ENCODE measurements at regions not wholly inside any gene's neighbourhood (a gene's known extent, or its start where the extent isn't known, plus 50 kb on each side); places are given as distances from the start of the nearest gene placed in this dataset.
"Not testable (repeated sequence)": the region's sequence is repeated elsewhere in the genome, so short reads cannot be mapped to it uniquely, and the experiment has no call there.

DNA sequence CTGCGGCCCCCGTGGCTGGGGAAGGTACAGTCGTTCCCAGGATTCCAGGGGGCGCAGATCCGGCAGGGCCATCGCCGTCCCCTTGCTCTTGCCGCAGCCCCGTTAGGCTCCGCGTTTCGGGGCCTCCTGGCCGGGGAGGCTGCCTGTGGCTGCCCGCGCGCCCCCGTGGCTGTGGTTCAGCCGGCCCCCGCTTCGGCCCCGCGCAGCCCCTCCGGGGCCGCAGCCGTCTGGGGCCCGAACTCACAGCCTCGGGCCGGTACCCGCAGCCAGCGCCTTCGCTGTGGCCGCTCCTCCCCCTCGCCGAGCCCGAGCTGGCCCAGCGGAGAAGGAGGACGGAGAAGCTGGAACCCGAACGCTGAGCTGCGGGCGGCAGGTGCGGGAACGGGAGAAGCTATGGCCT lies 1826.9 kb upstream of the DEFB115 start:
- Histone ChIP-seq H3K4me1 (ENCODE audit: insufficient read depth, low read length) (no peaks in the 10 kb centered on the region), H4K8ac (replicated peaks; ENCODE audit: insufficient read length, low read depth, low read length) (no peak overlapping the region), H3K23ac (ENCODE audit: insufficient read length, low read depth, low read length) (no peak overlapping the region), H2AK5ac (ENCODE audit: insufficient read length, low read length) (no peak overlapping the region), H3K4me2 (ENCODE audit: insufficient read depth, insufficient read length, low read length) (no peak overlapping the region), H2AFZ (ENCODE audit: low read length) (no peak overlapping the region), H3K9ac (ENCODE audit: extremely low read depth, insufficient read length, low read length) (no peak overlapping the region), H2BK15ac (ENCODE audit: low read depth, low read length) (no peak overlapping the region), H3K9me3 (ENCODE audit: control insufficient read depth, low read depth, low read length) (peaks cover under 1% of the 10 kb centered on the region), H2BK120ac (ENCODE audit: low read depth, low read length, poor library complexity, severe bottlenecking) (no peak overlapping the region), H2BK5ac (ENCODE audit: insufficient read length, low read length) (no peak overlapping the region), H4K91ac (ENCODE audit: insufficient read length, low read depth, low read length) (no peak overlapping the region), H3K4ac (ENCODE audit: low read depth, low read length) (no peak overlapping the region), H3T11ph (ENCODE audit: low read length) (no peak overlapping the region), H3K56ac (ENCODE audit: insufficient read length, low read depth, low read length) (no peak overlapping the region), H3K27ac (ENCODE audit: insufficient read length, low read depth, low read length) (no peak overlapping the region), H4K5ac (ENCODE audit: insufficient read length, low read depth, low read length) (no peak overlapping the region), H3K79me2 (ENCODE audit: insufficient read depth, low read length) (no peaks in the 10 kb centered on the region), H3K18ac (ENCODE audit: insufficient read length, low read depth, low read length) (no peak overlapping the region), H2BK12ac (ENCODE audit: insufficient read length, low read depth, low read length) (no peak overlapping the region), H3K14ac (ENCODE audit: insufficient read depth, low read length) (no peak overlapping the region), H3K27me3 (ENCODE audit: insufficient read depth, low read length) (no peaks in the 10 kb centered on the region), H2BK20ac (ENCODE audit: low read depth, low read length, poor library complexity, severe bottlenecking) (no peak overlapping the region), H3K23me2 (ENCODE audit: insufficient read length, low read depth, low read length, poor library complexity, severe bottlenecking) (no peaks in the 10 kb centered on the region), H4K20me1 (ENCODE audit: control insufficient read depth, insufficient read depth, insufficient read length) (no peaks in the 10 kb centered on the region), H3K79me1 (ENCODE audit: insufficient read depth, low read depth, low read length, poor library complexity, severe bottlenecking) (no peaks in the 10 kb centered on the region)
- no peaks in the 10 kb centered on the region for H3K27me3 Mint-ChIP-seq (ENCODE audit: low read depth)
- H3K27ac Mint-ChIP-seq: no peak overlapping the region
- no CpG with 5 or more reads among the region's 43 CpGs for WGBS (ENCODE audit: extremely low coverage, insufficient read length, low lambda C conversion rate)
- DNase-seq: no peak
- H3K4me1 Mint-ChIP-seq: no peaks in the 10 kb centered on the region
- TF ChIP-seq, protein P1, sequence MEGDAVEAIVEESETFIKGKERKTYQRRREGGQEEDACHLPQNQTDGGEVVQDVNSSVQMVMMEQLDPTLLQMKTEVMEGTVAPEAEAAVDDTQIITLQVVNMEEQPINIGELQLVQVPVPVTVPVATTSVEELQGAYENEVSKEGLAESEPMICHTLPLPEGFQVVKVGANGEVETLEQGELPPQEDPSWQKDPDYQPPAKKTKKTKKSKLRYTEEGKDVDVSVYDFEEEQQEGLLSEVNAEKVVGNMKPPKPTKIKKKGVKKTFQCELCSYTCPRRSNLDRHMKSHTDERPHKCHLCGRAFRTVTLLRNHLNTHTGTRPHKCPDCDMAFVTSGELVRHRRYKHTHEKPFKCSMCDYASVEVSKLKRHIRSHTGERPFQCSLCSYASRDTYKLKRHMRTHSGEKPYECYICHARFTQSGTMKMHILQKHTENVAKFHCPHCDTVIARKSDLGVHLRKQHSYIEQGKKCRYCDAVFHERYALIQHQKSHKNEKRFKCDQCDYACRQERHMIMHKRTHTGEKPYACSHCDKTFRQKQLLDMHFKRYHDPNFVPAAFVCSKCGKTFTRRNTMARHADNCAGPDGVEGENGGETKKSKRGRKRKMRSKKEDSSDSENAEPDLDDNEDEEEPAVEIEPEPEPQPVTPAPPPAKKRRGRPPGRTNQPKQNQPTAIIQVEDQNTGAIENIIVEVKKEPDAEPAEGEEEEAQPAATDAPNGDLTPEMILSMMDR (conservative IDR thresholded peaks at IDR 0.05): no peak
- H3K4me3 Mint-ChIP-seq: no peak overlapping the region
- H3K36me3 Mint-ChIP-seq (ENCODE audit: insufficient read depth in 1 of 3, low read depth in 3 of 3): peaks cover 0 to 4% (median 2%) of the 10 kb centered on the region in 3 experiments; a peak in 3 of 7 replicates
- H3K9me3 Mint-ChIP-seq: peaks cover 44 to 46% of the 10 kb centered on the region in 2 experiments

DNA sequence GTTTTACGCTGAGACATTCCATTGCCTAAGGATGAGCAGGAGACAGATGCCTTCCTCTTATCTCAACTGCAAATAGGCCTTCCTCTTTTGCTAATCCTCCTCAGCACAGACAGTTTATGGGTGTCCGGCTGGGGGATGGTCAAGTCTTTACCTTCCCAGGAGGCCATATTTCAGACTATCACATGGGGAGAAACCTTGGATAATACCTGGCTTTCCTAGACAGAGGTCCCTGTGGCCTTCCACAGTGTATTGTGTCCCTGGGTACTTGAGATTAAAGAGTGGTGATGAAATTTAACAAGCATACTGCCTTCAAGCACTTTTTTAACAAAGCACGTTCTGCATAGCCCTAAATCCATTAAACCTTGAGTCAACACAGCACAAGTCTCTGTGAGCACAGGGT lies 1816.7 kb upstream of the DEFB115 start:
- peaks cover 63 to 66% of the 10 kb centered on the region in 2 experiments for H3K9me3 Mint-ChIP-seq
- not testable (repeated sequence) for H3K27ac ChIP-seq (ENCODE audit: insufficient read length, low read depth, low read length); H3K9ac ChIP-seq (ENCODE audit: extremely low read depth, insufficient read length, low read length); H3K27me3 ChIP-seq (ENCODE audit: insufficient read depth, low read length); DNase-seq; H3K4me3 Mint-ChIP-seq; H3K56ac ChIP-seq (ENCODE audit: insufficient read length, low read depth, low read length); H2BK12ac ChIP-seq (ENCODE audit: insufficient read length, low read depth, low read length); H3K4ac ChIP-seq (ENCODE audit: low read depth, low read length); H3K27me3 Mint-ChIP-seq (ENCODE audit: low read depth); H3K79me1 ChIP-seq (ENCODE audit: insufficient read depth, low read depth, low read length, poor library complexity, severe bottlenecking); H4K5ac ChIP-seq (ENCODE audit: insufficient read length, low read depth, low read length); H2AFZ ChIP-seq (ENCODE audit: low read length); H2BK120ac ChIP-seq (ENCODE audit: low read depth, low read length, poor library complexity, severe bottlenecking); H4K91ac ChIP-seq (ENCODE audit: insufficient read length, low read depth, low read length); H4K8ac ChIP-seq (replicated peaks; ENCODE audit: insufficient read length, low read depth, low read length); H2BK20ac ChIP-seq (ENCODE audit: low read depth, low read length, poor library complexity, severe bottlenecking); H2AK5ac ChIP-seq (ENCODE audit: insufficient read length, low read length); H3K23me2 ChIP-seq (ENCODE audit: insufficient read length, low read depth, low read length, poor library complexity, severe bottlenecking); H3K14ac ChIP-seq (ENCODE audit: insufficient read depth, low read length); H3K36me3 Mint-ChIP-seq (ENCODE audit: insufficient read depth in 1 of 3, low read depth in 3 of 3); H3K4me1 ChIP-seq (ENCODE audit: insufficient read depth, low read length); H3T11ph ChIP-seq (ENCODE audit: low read length); H3K4me1 Mint-ChIP-seq; H2BK15ac ChIP-seq (ENCODE audit: low read depth, low read length); H2BK5ac ChIP-seq (ENCODE audit: insufficient read length, low read length); H3K79me2 ChIP-seq (ENCODE audit: insufficient read depth, low read length); H3K23ac ChIP-seq (ENCODE audit: insufficient read length, low read depth, low read length); H3K18ac ChIP-seq (ENCODE audit: insufficient read length, low read depth, low read length); H3K27ac Mint-ChIP-seq; H3K4me2 ChIP-seq (ENCODE audit: insufficient read depth, insufficient read length, low read length); H4K20me1 ChIP-seq (ENCODE audit: control insufficient read depth, insufficient read depth, insufficient read length)
- H3K9me3 ChIP-seq (ENCODE audit: control insufficient read depth, low read depth, low read length): peaks cover 23% of the 10 kb centered on the region
- no CpG with 5 or more reads among the region's 3 CpGs for WGBS (ENCODE audit: extremely low coverage, insufficient read length, low lambda C conversion rate)

Measured in H9 (cell line).